PC-3 (cell line): ENCODE measurements at regions not wholly inside any gene's neighbourhood (a gene's known extent, or its start where the extent isn't known, plus 50 kb on each side); places are given as distances from the start of the nearest gene placed in this dataset.

Source experiments
- EZH2 ChIP-seq: fragments of 300-600 bp; sonication (generic); IDR thresholded peaks from one replicate; pipeline ENCODE4 v1.6.1; 2017; ENCODE audit warnings: antibody characterized with exemption, mild to moderate bottlenecking, low read length; ENCODE audit not compliant: unreplicated experiment
- EZH2phosphoT487 ChIP-seq: fragments of 300-600 bp; sonication (generic); IDR thresholded peaks from 2 replicates; pipeline ENCODE4 v1.6.1; 2018; ENCODE audit warnings: mild to moderate bottlenecking, antibody characterized with exemption, low read length, borderline replicate concordance
- TF ChIP-seq, protein P1 (sequence below): fragments of 300-600 bp; sonication (generic); conservative IDR thresholded peaks from 2 replicates; pipeline ENCODE4 v1.5.1; 2017; ENCODE audit warnings: antibody characterized with exemption, low read depth, mild to moderate bottlenecking, low read length

DNA sequence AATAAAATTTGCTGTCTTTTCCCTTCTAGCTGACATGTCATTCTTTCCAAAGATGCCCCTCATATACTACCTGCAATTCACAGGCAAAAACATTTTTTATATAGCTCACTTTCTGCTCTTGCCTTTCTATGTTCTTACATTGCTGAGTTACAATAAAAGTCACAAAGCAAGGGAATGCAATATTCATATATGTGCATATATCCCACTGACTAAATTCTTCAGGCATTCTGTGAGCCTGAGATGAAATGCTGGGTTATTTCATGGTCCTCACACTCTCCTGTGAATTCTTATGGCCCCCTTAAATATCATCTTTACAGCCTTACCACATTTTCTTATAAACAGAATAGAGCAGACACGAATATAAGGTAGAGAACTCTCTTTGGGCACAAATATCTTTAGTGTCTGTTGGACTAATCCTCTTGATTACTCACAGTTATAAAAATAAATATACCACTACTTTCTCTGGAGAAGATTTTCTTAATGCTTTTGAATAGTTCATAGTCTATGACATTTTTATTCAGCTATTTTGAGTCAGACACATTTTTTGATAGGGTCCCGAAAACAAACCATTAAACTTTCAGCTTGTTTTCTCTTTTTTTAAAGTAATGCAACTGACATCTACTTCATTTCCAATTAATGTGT, 84.1 kb upstream of the H2AZ1 start:
- TF ChIP-seq EZH2 (no peak), EZH2phosphoT487 (no peak)
- TF ChIP-seq, protein P1, sequence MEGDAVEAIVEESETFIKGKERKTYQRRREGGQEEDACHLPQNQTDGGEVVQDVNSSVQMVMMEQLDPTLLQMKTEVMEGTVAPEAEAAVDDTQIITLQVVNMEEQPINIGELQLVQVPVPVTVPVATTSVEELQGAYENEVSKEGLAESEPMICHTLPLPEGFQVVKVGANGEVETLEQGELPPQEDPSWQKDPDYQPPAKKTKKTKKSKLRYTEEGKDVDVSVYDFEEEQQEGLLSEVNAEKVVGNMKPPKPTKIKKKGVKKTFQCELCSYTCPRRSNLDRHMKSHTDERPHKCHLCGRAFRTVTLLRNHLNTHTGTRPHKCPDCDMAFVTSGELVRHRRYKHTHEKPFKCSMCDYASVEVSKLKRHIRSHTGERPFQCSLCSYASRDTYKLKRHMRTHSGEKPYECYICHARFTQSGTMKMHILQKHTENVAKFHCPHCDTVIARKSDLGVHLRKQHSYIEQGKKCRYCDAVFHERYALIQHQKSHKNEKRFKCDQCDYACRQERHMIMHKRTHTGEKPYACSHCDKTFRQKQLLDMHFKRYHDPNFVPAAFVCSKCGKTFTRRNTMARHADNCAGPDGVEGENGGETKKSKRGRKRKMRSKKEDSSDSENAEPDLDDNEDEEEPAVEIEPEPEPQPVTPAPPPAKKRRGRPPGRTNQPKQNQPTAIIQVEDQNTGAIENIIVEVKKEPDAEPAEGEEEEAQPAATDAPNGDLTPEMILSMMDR: no peak
